Endothelial cell of umbilical vein (primary cell): ENCODE measurements at regions not wholly inside any gene's neighbourhood (a gene's known extent, or its start where the extent isn't known, plus 50 kb on each side); places are given as distances from the start of the nearest gene placed in this dataset.

Source experiments
- BruUV-seq: library from RNA; stranded (reverse); fragments of 400-500 nt; replicated peaks from 2 replicates; lab custom pipeline; 2021; lab: Mats Ljungman, UMichigan
- CTCF ChIA-PET: fragments of 300-600, 350-600 bp; sonication (Branson Sonifier 250); formaldehyde crosslinking; loops from one replicate; lab custom pipeline; 2021; ENCODE audit warnings: antibody characterized with exemption, inconsistent platforms; lab: Charles Lee
- POLR2A ChIA-PET: fragments of 300-600, 350-600 bp; sonication (Branson Sonifier 250); formaldehyde crosslinking; loops from one replicate; lab custom pipeline; 2021; ENCODE audit warnings: antibody characterized with exemption, inconsistent platforms; lab: Charles Lee
- DNase-seq: peaks from one replicate; pipeline ENCODE4 v3.0.0-alpha.2; 2011; ENCODE audit warnings: low read depth, low spot score
- FAIRE-seq: peaks from 2 replicates; lab custom pipeline; 2011; peaks lifted over from hg19 to GRCh38; lab: Jason Lieb, UNC
- H2AFZ ChIP-seq: 2 replicates; pipeline ENCODE4 v1.6.0; 2012; ENCODE audit warnings: low read depth, low read length, control low read depth, inconsistent platforms
- H3K27ac ChIP-seq: 2 replicates; pipeline ENCODE4 v1.5.1; 2011; ENCODE audit warnings: low read depth, mild to moderate bottlenecking, control low read depth, low read length, moderate library complexity; ENCODE audit not compliant: insufficient read depth
- H3K27me3 ChIP-seq, 2 experiments: 2 replicates each; pipeline versions ENCODE4 v1.6.0 to v1.6.1; 2011; ENCODE audit warnings: low read length in 2 of 2, mixed read lengths in 1 of 2; ENCODE audit not compliant: control insufficient read depth in 2 of 2, insufficient read depth in 2 of 2
- H3K36me3 ChIP-seq, 2 experiments: 2 replicates in 1 of 2; 3 replicates in 1 of 2; pipeline ENCODE4 v1.5.1; 2011; ENCODE audit warnings: low read length in 2 of 2, mild to moderate bottlenecking in 1 of 2, moderate library complexity in 1 of 2; ENCODE audit not compliant: control insufficient read depth in 2 of 2, insufficient read depth in 2 of 2; ENCODE audit errors: extremely low read depth in 1 of 2
- H3K4me1 ChIP-seq: 3 replicates; pipeline ENCODE4 v1.5.1; 2011; ENCODE audit warnings: mild to moderate bottlenecking, low read length; ENCODE audit not compliant: control insufficient read depth, insufficient read depth; ENCODE audit errors: extremely low read depth
- H3K4me2 ChIP-seq: 2 replicates; pipeline ENCODE4 v1.6.1; 2011; ENCODE audit warnings: low read length, control low read depth, mixed read lengths; ENCODE audit not compliant: insufficient read depth
- H3K4me3 ChIP-seq, 3 experiments: fragments of 200-600 bp in 1 of 3; sonication (generic), shearing (Covaris generic) in 1 of 3; replicated peaks in 1 of 3; 2 replicates each; pipeline ENCODE4 v1.5.1; 2011 to 2016; ENCODE audit warnings: control low read depth in 3 of 3, low read length in 3 of 3, mild to moderate bottlenecking in 2 of 3, inconsistent platforms in 1 of 3, low read depth in 1 of 3, moderate library complexity in 1 of 3; ENCODE audit not compliant: insufficient read depth in 1 of 3
- H3K79me2 ChIP-seq: 2 replicates; pipeline ENCODE4 v1.6.0; 2012; ENCODE audit warnings: low read length, inconsistent platforms; ENCODE audit not compliant: control insufficient read depth, insufficient read depth
- H3K9ac ChIP-seq: replicated peaks from 2 replicates; pipeline ENCODE3; 2011; ENCODE audit warnings: low read length, control low read depth; ENCODE audit not compliant: insufficient read depth; ENCODE audit errors: extremely low read depth
- H3K9me1 ChIP-seq: replicated peaks from 3 replicates; pipeline ENCODE4 v1.6.0; 2011; ENCODE audit warnings: mild to moderate bottlenecking, low read length; ENCODE audit not compliant: control insufficient read depth, insufficient read depth; ENCODE audit errors: extremely low read depth
- H3K9me3 ChIP-seq: replicated peaks from 2 replicates; pipeline ENCODE4 v1.5.1; 2012; ENCODE audit warnings: low read length, inconsistent platforms; ENCODE audit not compliant: control insufficient read depth, insufficient read depth
- H4K20me1 ChIP-seq: replicated peaks from 2 replicates; pipeline ENCODE3; 2011; ENCODE audit warnings: mild to moderate bottlenecking, low read length; ENCODE audit not compliant: control insufficient read depth, insufficient read depth; ENCODE audit errors: extremely low read depth
- CTCF ChIP-seq, 2 donors: IDR thresholded peaks; 1 replicate in 1 of 2; 2 replicates in 1 of 2; pipeline ENCODE4 v1.5.1; 2011; ENCODE audit warnings: low read length in 2 of 2, mild to moderate bottlenecking in 2 of 2, moderate library complexity in 2 of 2, control low read depth in 1 of 2, inconsistent platforms in 1 of 2, low read depth in 1 of 2; ENCODE audit not compliant: insufficient read depth in 1 of 2; ENCODE audit errors: extremely low read depth in 1 of 2
- EZH2 ChIP-seq: IDR thresholded peaks from 2 replicates; pipeline ENCODE4 v1.6.1; 2012; ENCODE audit warnings: borderline replicate concordance, low read depth, mild to moderate bottlenecking, moderate library complexity, low read length, inconsistent platforms; ENCODE audit not compliant: severe bottlenecking
- FOS ChIP-seq: IDR thresholded peaks from 2 replicates; pipeline ENCODE4 v1.6.1; 2011; ENCODE audit warnings: mild to moderate bottlenecking, low read length, moderate library complexity, borderline replicate concordance; ENCODE audit not compliant: insufficient read depth
- GATA2 ChIP-seq: IDR thresholded peaks from 2 replicates; pipeline ENCODE4 v1.7.0; 2011; ENCODE audit warnings: low read depth, mild to moderate bottlenecking, moderate library complexity, mixed read lengths, low read length; ENCODE audit not compliant: insufficient read length, insufficient read depth
- JUN ChIP-seq: IDR thresholded peaks from 2 replicates; pipeline ENCODE4 v1.6.1; 2011; ENCODE audit warnings: borderline replicate concordance, low read depth; ENCODE audit not compliant: insufficient read length, insufficient read depth
- MAX ChIP-seq: IDR thresholded peaks from 2 replicates; pipeline ENCODE4 v1.6.1; 2011; ENCODE audit not compliant: insufficient read depth, insufficient read length
- MYC ChIP-seq: IDR thresholded peaks from one replicate; pipeline ENCODE4 v1.6.1; 2011; ENCODE audit warnings: mild to moderate bottlenecking, low read depth, low read length
- POLR2A ChIP-seq: IDR thresholded peaks from 2 replicates; pipeline ENCODE4 v1.6.1; 2012; ENCODE audit warnings: low read depth, mild to moderate bottlenecking, control low read depth, low read length
- POLR2AphosphoS5 ChIP-seq: IDR thresholded peaks from 2 replicates; pipeline ENCODE4 v1.6.1; 2012; ENCODE audit warnings: low read depth, mild to moderate bottlenecking, control low read depth, low read length, moderate library complexity; ENCODE audit not compliant: insufficient read depth
- dilution Hi-C: fragments of 300-500 bp; cut with MboI; formaldehyde crosslinking; loops from one replicate; pipeline ENCODE4 v1.15.0; 2019; ENCODE audit warnings: low sequenced_read_pairs; ENCODE audit not compliant: extremely low pct_ligation_motif_present
- intact Hi-C: fragments of 100-400 bp; cut with micrococcal nuclease; formaldehyde crosslinking; loops from one replicate; pipeline ENCODE4 v1.10.0; 2022

- H3K9me1 ChIP-seq: no peaks in the 10 kb centered on the region
- no TSS peak for BruUV-seq
- no peaks in the 10 kb centered on the region for H4K20me1 ChIP-seq
- H2AFZ ChIP-seq: no peak overlapping the region
- H3K4me2 ChIP-seq: no peak overlapping the region
- H3K4me3 ChIP-seq: no peak overlapping the region
- no peaks in the 10 kb centered on the region for H3K79me2 ChIP-seq
- no peak for FAIRE-seq
- H3K9me3 ChIP-seq: no peaks in the 10 kb centered on the region
- intact Hi-C loops: no loop called here
- H3K4me1 ChIP-seq: no peaks in the 10 kb centered on the region
- no peak overlapping the region for H3K9ac ChIP-seq
- ChIA-PET CTCF (no interaction called here), POLR2A (no interaction called here)
- dilution Hi-C loops: no loop called here
- no peak for DNase-seq
- no peak overlapping the region for H3K27ac ChIP-seq
- no peak for TF ChIP-seq MAX
- no peak for TF ChIP-seq JUN
- no peak for TF ChIP-seq POLR2AphosphoS5
- no peak for TF ChIP-seq POLR2A
- TF ChIP-seq FOS: no peak
- no peak for TF ChIP-seq MYC
- TF ChIP-seq GATA2: no peak
- TF ChIP-seq EZH2: no peak
- no peak for TF ChIP-seq CTCF (IDR thresholded peaks at IDR 0.05; ENCODE audit: extremely low read depth in 1 of 2, insufficient read depth in 1 of 2, low read depth in 1 of 2, low read length in 2 of 2)
- H3K36me3 ChIP-seq: no peaks in the 10 kb centered on the region
- no peaks in the 10 kb centered on the region for H3K27me3 ChIP-seq
Observed at GRCh38 chr16:52906281-52906680, 146.4 kb downstream of the CHD9NB start.
